NCI-H345 treated with DMSO at 0.1 percent for 48 hours (cell line): ENCODE measurements at regions not wholly inside any gene's neighbourhood (a gene's known extent, or its start where the extent isn't known, plus 50 kb on each side); places are given as distances from the start of the nearest gene placed in this dataset.
"Not testable (repeated sequence)": the region's sequence is repeated elsewhere in the genome, so short reads cannot be mapped to it uniquely, and the experiment has no call there.

Experiments used
- DNase-seq: peaks from one replicate; lab custom pipeline; 2025; ENCODE audit not compliant: unreplicated experiment; lab: John Stamatoyannopoulos, UW

DNA sequence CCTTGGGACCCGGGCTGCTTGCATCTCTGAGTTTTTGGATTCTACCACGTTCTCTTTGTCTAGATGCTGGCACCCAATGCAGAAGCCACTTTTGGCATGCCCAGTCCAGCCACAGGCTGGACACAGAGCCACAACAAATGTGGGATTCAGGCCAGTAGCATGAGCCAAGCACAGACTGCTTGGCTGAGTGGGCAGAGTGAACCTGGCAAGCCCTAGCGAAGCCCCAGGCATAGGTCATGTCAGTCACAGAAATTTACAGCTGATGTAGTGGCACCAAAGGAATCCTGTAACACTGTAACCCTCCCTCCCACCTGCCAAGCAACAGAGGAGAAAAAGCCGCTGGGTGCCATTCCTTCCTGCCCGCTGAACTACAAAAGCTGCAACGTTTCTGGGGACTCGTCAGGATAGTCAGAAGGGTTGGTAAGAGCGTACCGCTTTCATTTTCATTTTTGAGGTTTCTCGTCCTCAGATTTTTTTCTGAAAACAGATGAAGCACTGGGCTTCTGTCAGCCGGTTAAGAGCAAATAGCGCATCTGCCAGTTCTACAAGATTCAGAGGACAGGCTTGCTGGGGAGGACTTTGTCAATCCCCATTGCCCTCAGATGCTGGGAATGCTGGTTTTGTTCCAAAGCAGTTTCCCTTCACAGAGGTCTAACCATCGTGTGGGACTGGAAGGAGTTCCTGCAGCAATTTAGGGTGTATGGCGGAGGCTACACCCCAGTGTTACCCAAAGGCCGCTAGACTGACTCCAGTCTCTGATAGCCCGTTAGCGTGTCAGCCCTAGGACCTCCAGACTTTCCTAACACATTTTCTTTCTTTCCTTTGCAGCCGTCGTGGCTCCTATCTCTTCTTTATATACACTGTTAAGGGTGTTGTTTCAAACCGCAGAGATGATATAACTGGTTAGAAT is 399.0 kb downstream of the HTR1A start:
- DNase-seq: no peak

- no peak for DNase-seq
These were observed 406.4 kb downstream of the HTR1A start for GRCh38 chr5:63555874-63556273.

GRCh38 chr5:63554191-63554590 is 408.1 kb downstream of the HTR1A start:
- no peak for DNase-seq

GRCh38 chr5:63553073-63553472 is 409.2 kb downstream of the HTR1A start:
- no peak for DNase-seq

DNA sequence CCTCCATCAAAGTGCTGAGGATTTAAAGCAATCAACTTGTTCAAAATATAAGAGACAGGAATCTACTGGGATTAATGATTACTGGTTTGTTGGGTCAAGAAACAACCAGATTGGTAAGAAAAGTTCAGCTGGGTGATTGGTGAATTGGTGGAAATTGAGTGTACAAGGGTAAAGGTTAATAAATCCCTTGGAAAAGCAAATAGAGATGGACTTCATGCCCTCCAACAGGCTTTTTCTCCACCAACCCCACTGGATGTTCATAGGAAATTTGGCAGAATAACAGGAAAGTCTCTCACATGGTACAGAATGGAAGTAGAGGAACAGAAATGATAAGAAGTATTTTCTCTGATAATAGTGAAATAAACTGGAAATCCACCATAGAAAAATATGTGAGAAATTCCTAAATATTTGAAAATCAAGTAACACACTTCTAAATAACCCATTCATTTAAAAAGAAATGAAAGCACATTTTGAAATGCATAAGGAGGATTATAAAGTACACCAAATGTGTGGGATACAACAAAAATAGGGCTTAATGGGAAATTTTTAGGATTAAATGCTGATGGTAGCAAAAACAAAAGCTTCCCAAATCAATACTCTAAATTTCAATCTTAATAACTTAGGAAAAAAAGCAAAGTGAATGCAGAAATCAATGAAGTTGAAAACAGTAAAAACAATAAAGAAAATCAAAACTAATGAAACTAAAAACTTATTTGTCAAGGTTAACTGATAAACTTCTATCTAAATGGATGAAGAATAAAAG is 426.2 kb downstream of the HTR1A start:
- DNase-seq: no peak

DNA sequence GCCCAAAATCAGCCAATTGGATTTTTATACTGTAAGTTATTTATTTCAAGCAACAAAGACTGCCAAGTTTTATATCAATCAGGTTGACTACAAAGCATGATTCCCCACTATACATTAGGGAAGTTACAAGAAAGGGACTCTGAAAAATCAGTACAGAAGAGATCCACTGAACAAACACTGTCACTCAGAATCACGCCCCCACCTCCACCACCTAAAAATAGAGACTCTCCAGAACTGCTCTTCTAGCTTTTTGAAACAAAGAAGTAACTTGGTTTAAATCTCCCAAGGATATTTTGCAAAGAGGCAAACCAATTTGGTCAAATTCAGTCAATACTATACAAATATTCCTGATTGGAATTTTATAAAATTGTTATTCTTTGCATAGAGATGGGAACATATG is 438.0 kb downstream of the HTR1A start:
- no peak for DNase-seq

GRCh38 chr5:63516006-63516405 is 446.2 kb downstream of the HTR1A start:
- DNase-seq: no peak

DNA sequence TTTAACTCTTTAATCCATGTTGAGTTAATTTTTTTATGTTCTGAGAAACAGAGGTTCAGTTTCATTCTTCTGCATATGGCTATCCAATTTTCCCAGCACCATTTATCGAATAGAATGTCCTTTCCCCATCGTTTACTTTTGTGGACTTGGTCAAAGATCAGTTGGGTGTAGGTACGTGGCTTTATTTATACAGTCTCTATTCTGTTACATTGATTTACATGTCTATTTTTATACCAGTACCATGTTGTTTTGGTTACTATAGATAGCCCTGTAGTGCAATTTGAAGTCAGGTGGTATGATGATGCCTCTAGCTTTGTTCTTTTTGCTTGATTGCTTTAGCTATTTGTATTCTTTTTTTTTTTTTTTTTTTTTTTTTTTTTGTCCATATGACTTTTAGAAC is 462.0 kb downstream of the HTR1A start:
- DNase-seq: no peak

DNA sequence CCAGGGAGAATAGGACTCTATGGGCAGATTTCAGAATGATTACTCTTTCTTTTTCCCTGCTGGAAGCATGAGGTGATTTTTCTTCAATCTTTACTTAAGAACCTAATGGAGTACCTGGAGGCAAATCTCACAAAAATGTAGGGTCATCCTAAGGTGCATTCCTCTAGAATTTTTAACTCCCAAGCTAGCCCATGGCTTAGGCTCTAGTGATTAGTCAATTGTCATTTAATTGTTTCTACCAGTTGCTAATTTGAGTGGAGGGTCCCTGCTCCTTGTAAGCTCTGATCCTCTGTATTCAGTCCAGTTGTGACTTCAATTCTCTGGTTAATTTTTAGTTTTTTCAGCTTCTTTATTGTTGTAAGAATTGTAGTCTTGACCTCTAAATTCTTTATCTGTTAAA is 467.0 kb downstream of the HTR1A start:
- no peak for DNase-seq

DNA sequence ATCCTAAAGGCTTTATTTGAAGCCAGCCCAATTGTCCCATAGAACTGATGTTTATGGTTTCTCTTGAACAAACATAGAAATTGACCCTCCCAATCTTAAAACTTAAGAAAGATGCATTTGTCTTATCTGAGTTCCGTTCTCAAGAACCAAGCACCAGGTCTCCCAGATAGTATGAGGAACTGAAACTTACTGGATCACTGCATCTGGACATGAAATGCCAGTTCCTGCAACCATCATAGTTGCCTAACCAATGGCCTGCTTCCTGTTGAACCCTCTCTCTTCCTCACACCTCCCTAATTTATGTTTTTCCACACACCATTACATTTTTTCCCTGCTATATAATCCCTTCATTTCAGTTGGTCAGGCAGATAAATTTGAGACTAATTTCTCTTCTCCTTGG is 478.9 kb downstream of the HTR1A start:
- no peak for DNase-seq

- DNase-seq: no peak
These were observed 488.8 kb downstream of the HTR1A start for GRCh38 chr5:63473335-63473967.

DNA sequence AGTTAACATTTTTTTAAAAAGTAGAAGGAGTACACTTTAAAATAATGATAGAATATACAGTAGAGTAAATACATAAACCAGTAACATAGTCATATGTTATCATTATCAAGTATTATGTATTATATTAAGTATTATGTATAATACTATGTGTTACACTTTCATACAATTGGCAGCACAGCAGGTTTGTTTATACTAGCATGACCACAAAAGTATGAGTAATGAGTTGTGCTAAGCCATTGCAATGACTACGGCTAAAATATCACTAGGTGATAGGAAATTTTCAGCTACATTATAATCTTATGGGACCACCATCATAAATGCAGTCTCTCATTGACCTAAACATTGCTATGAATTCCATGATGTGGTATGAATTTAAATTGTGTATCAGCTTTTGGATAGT is 506.0 kb downstream of the HTR1A start:
- DNase-seq: no peak

DNA sequence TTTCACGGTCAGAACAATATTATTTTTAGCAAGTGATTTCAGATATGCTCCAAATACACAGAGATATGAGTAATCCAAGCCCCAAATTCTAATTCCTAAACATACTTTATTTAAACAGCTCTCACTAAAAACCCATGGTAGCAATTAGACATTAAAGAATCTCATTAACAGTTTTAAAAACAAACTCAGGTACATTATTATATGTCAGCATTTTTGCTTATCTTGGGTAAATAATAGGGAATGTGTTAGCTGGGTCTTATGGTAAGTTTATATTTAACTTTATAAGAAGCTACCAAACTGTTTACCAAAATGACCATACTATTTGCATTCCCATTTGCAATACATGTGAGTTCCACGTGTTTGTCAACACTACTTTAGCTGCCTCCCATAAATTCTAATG is 511.1 kb downstream of the HTR1A start:
- no peak for DNase-seq

DNA sequence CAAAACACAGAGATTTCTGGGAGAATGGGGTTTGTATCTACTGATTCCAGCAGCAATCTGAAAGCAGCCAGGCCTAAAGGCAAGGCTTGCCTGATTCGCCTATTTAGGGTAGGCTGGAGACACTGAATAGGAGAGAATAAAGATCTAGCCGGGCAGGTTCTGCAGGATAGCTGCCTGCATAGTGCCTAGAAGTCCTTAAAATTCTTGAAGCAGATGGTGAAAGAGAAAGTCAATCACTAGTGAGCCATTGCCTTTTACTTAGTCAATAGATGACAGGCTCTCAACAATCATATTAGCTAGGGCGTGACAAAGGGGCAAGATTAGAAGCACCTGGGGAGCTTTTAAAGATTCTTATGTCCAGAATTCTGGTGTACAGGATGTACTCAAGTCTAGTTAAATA is 522.7 kb downstream of the HTR1A start:
- DNase-seq: no peak

- no peak for DNase-seq
These were observed 552.5 kb downstream of the HTR1A start for GRCh38 chr5:63409737-63410136.

DNA sequence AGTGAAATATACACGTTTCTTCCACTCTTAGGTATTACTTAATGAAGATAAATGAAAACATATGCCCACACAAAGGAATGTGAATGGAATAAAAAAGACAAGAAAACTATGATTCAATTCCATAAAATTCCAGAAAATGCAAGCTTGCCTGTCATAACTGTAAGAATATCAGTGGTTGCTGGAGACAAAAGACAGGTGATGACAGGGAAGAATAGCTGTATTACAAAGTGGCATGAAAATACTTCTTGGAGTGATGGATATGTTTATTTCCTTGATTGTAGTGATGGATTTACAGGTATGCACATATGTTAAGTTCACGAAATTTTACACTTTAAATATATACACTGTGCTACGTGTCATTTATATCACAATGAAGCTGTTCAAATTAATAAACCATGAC is 553.3 kb downstream of the HTR1A start:
- DNase-seq: no peak

DNA sequence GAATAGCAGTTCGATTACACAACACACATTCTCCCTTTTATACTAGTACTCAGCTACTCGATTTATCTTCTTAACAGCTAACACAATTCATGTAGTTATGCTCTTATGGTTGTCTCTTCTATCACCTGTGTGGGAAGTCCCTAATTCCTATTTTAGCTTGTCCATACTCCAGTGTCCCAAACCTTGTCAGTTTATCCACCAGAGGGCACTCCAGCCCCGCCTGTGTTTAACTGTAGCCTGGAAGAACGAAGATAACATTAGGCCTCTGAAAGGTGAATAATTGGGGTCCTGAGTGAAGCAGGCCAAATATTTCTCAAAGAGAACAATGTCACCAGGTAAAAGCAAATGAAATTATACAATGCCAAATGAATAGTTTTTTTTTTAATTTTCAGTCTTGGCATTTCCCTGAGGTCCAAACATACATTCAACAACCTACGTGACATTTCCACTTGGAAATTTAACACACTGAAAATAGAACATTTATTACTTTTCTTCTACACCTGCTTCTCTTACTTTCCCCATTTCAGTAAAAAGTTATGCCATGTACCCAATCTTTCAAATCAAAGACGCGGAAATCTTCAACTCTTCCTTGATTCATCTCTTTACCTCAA is 560.7 kb downstream of the HTR1A start:
- DNase-seq: peak; percentile 53

- no peak for DNase-seq
These were observed 562.2 kb downstream of the HTR1A start for GRCh38 chr5:63400079-63400478.

DNA sequence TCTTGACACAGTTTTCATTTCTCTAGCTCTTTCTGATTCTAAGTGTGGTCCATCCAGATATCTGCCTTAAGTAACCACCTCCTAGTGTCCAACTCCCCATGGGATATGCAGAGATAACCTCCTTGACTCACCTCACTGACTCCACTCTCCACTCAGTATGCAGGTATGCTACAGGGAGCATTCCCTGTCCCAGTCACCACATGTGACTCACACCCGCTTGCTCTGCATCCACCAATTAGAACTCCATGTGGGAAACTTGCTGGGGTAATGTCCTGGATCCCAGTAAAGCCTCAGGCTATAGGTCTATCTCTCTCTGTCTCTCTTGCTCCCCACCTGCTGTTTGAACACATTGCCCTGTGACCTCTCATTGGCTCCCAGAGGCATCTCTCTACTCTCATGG is 563.9 kb downstream of the HTR1A start:
- DNase-seq: no peak

GRCh38 chr5:63388188-63388587 is 574.1 kb downstream of the HTR1A start:
- not testable (repeated sequence) for DNase-seq

GRCh38 chr5:63375851-63376250 is 586.4 kb downstream of the HTR1A start:
- no peak for DNase-seq
